Tongue (tissue), 1 donor: ENCODE measurements at regions not wholly inside any gene's neighbourhood (a gene's known extent, or its start where the extent isn't known, plus 50 kb on each side); places are given as distances from the start of the nearest gene placed in this dataset.

Source experiments
- DNase-seq: peaks from one replicate; pipeline ENCODE4 v3.0.0-alpha.2; 2015

DNA sequence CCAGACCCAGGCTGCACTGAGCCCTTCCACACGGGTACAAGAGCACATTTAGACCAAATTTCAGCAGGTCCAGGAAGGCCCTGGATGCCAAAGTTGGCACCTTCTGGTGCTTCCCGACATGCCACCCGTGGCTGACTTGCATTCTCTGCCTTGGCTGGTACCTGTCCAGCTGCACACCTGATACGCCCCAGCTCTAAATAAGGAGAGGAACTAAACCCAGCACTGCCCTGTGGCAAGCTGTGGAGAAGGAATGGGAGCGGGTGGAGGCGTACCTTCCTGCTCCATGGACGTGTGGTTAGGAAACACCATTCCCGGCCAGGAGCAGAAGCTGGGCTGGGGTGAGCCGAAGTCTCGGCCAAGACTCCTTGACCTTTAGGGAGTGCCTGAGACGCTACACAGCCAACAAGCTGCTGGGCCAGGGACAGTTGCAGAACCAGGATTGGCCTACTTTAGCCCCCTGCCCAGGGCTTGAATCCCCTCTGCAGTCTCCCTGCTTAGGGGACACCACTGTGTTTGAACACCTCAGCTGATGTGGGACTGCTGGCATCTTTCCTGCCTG lies 86.5 kb upstream of the TAF1B start:
- DNase-seq = no peak

DNA sequence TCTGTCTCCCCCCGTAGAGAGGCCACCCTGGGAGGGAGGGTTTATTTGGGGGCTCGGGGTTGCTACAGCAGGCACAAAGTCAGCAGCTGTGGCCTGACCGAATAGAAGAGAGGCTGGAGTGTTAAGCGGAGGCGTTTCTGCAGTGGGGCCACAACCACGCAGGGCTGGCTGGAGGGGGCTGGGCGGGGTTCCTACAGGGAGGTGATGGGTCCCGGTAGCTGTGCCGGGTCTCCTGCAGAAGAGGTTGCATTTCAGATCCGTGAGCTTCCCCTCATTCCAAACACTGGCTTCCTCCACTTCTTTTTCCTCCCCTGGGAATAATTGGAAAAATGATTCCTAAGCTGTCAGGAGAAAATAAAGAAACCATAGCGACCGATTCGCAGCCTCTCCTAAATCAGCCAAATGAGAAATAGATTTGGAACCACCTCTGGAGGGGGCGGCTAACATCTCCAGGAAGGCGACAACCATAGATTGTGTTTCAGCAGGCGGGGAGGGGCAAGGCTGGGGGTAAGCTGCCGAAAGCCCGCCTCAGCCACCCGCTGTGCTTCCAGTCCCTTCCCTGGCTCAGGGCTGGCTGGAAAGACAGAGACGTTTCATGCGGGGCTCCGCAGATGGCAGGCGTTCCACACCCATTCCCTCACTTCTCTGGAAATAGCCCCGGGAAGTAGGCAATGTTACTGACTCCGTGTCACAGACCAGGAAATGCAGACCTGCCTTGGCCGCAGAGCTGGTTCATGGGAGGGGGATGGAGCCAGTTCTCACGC lies 85.6 kb upstream of the TAF1B start:
- peak; percentile 91 for DNase-seq

DNA sequence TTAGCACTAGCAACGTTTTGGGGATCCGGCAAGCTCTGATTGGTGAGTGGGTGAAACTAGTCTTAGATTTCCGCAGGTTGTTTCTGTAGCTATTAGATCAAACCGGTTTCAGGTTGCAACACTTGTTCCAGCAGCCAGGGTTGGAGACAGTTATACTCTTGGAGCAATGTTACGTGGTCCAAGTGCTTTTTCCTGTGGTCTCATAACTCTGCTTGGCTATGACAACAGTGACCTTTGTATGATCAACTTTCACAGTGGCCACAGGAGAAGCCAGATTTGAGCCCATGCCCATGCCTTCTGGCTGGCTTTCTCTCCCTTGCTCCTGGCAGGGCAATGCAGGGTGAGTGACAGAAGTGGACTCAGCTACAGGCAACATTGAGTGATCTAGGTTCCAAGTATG lies 84.5 kb upstream of the TAF1B start:
- peak; percentile 69 for DNase-seq

- no peak for DNase-seq
Observed at GRCh38 chr2:9760069-9760901, 83.0 kb upstream of the TAF1B start.

GRCh38 chr2:9760902-9761228 lies 82.4 kb upstream of the TAF1B start:
- DNase-seq = no peak

GRCh38 chr2:9761577-9761976 lies 81.7 kb upstream of the TAF1B start:
- DNase-seq = peak; percentile 46

- DNase-seq = no peak
Observed at GRCh38 chr2:9762164-9762563, 81.1 kb upstream of the TAF1B start.

GRCh38 chr2:9762941-9763340 lies 80.3 kb upstream of the TAF1B start:
- DNase-seq = no peak

DNA sequence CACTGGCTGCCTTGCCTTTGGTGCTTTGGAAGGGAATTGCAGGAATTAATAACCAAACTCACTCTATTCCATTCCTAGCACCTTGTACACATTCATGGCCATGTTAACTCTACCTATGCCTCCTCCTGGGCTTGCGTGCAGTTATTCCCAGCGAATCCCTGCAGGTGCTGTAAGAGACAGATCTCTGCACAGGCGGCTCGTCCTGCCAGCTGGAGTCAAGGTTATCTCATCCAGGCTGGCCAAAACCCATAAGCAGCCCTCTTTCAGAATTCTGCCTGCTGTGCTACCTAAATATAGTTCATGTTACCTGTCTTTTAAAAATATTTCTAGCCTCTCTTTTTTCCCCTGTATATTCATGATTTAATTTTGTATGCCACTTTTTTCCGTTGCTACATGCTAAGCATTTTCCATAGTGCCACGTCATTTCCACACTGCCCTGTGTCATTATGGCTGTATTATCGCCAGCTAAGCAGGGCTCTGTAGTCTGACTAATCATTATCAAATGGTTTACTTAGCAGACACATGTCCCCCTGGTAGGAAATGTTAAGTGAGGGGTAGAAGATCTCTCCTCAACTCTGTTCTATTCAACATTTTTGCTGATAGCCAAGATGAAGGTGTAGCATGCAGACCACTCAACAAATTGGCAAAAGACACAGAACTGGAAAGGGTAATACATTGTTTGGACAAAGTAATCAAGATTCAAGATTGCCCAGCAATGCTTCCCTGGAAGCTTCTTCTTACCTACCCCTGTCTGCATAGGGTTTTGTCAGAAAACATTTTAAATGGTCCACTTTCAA lies 79.7 kb upstream of the TAF1B start:
- no peak for DNase-seq

DNA sequence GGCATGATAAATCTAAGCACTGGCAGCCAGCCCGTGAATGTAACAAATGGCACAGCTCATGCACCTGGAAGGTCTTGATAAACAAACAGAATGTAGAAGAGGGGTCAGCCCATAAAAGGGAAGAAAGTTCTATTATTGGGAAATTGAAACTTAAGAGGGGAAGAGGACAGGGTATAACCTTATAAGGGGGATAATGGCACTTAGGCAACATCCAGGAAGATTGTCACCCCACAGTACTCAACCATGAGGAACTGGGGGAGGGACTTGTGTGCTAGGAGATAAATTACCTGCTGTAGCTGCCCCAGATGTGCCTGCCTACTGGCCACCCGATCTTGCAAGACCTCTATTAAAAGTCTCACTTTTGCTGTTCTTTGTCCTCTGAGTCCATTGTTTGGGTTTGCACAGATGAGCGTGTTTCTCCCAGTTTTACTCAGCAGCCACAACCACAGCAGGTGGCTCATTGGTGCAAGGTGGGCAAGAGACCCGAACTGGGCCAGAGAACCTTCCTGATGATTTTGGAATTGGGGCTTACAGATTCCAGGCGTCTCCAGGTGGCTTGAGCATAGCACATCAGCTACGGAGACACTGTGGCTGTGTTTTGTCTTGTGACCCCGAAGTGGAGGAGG lies 79.0 kb upstream of the TAF1B start:
- DNase-seq = no peak

DNA sequence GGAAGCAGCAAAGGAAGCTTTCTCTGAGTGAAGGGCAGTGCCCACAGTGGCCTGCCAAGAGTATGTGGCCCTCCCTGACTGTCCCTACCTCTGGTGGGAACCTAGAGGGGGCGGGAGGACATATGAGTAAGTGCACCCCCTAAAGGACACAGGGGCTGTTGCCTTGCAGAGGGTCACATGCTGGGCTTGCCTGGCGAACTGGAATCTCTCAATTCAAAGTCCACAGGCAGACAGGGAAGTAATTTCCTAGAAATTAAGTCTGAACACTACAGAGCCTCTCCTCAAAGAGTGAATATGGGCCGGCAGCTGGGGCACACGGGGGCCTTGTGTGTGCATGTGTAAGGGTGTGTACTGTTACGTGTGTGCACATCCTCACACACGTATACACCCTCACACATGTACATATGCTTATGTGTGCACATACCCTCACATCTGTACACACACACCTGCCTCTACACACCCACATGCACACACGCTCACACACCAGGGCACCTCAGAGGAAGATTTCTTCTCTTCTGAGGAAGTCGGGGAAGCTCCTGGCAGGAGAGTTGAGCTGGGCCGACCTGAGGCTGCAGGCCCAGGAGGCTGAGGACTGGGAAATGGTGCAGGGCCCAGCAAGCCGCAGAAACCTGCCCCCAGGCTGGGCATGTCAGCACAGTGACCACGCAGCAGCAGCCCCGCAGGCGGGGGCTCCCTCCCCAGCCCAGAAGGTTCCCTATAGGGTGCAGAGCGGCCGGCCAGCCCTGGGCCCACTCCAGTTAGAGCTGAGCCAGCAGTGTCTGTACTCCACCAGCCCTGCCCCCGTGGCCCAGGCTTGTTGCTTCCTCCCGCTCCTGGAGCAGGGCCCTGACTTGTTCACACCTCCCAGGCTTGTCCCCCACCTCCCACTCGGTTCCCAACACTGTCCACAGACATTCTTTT lies 77.4 kb upstream of the TAF1B start:
- DNase-seq = no peak

GRCh38 chr2:9767656-9768281 lies 75.5 kb upstream of the TAF1B start:
- no peak for DNase-seq

DNA sequence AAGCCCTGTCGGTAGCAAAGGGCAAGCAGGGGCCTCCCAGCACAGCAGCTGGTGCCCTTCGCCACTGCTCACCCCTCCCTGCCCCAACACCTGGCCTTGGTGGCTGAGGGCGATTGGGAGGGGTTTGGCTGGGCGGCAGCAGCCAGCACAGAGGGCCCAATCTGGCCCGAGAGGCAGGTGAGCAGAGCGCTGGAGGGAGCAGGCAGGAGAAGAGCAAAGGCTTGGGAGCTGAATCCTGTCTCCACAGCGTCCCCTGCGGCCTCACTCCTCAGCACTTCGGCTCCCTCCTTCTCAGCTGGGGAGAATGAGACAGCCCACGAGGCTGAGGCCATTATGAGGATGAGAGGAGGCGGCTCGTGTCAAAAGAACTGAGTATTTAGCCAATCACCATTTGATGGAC lies 74.9 kb upstream of the TAF1B start:
- DNase-seq = peak; percentile 66

GRCh38 chr2:9769171-9770005 lies 73.9 kb upstream of the TAF1B start:
- no peak for DNase-seq

- DNase-seq = no peak
Observed at GRCh38 chr2:9770006-9770307, 73.3 kb upstream of the TAF1B start.

- DNase-seq = peak; percentile 92
Observed at GRCh38 chr2:9770308-9771100, 72.8 kb upstream of the TAF1B start.

GRCh38 chr2:9771101-9771449 lies 72.2 kb upstream of the TAF1B start:
- no peak for DNase-seq

DNA sequence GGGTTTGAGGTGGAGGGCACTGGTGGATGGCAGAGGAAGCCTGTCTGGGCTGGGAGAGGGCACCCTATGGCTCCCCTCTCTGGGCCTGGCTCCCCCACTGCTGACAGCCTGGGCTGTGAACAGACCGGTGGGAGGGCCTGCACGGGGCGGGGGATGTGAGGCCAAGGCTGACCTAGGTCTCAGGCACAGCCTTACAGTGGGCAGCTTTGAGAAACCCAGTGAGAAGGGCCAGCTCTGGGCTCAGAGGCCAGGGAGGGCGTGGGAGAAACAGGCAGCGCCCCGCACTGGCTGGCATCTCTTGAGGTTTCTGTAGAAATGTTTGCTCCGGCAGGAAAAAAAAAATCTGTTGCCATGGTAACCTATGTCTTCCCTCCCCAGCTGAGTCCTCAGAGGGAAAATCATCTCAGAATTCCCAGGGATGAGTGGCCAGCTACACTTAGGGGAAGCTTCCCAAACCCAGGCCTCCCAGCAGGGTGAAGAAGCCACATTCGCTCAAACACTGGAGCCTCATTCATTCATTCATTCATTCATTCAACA lies 71.7 kb upstream of the TAF1B start:
- peak; percentile 71 for DNase-seq
